ENCODE measurements at regions not wholly inside any gene's neighbourhood (a gene's known extent, or its start where the extent isn't known, plus 50 kb on each side); places are given as distances from the start of the nearest gene placed in this dataset.

GRCh38 chr4:159003420-159004253, 99.2 kb upstream of the RAPGEF2 start:
- Histone ChIP-seq H3K4me1 (ENCODE audit: insufficient read depth, low read length) (peaks cover 22% of the 10 kb centered on the region), H2AFZ (ENCODE audit: low read length) (peak overlapping the region; percentile 33), H3K4me3 (ENCODE audit: insufficient read depth, low read length) (no peak overlapping the region), H3K27me3 (ENCODE audit: insufficient read depth, low read length) (no peaks in the 10 kb centered on the region), H3K27ac (ENCODE audit: low read depth, low read length) (peak overlapping the region; percentile 26), H3K79me2 (ENCODE audit: insufficient read depth, low read length) (no peaks in the 10 kb centered on the region), H3K9me3 (ENCODE audit: low read depth, low read length) (no peaks in the 10 kb centered on the region), H4K20me1 (ENCODE audit: insufficient read depth, low read length) (no peaks in the 10 kb centered on the region), H3K4me2 (ENCODE audit: insufficient read depth, low read length) (peak overlapping the region; percentile 26), H3K36me3 (ENCODE audit: insufficient read depth, low read length) (no peaks in the 10 kb centered on the region)
- TF ChIP-seq CTCF (IDR thresholded peaks at IDR 0.05; ENCODE audit: extremely low read depth, low read depth, low read length), result no peak
- DNase-seq (ENCODE audit: insufficient read length, low spot score, missing footprints), result no peak

DNA sequence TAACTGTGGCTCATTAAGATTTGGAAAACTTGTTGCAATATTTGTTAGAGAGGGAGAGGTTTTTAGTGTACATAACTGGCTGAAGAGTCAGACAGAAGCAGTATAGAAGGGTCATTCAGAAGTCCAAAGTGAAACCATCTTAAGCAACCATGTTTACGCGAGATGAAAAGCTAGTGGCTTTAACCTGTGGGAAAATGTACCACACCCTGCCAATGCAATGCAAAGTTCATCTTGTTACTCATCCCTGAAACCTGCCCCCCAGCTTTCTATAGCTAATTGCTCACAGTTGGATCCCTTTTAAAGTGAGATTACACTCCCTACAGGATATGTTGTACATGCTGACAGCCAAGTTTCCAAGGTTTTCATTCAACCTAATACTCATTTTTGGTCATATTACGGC, 96.7 kb upstream of the RAPGEF2 start:
- no peak for DNase-seq (ENCODE audit: insufficient read length, low spot score, missing footprints)
- Histone ChIP-seq H2AFZ (ENCODE audit: low read length) (peak overlapping the region; percentile 71), H3K36me3 (ENCODE audit: insufficient read depth, low read length) (no peaks in the 10 kb centered on the region), H3K27me3 (ENCODE audit: insufficient read depth, low read length) (no peaks in the 10 kb centered on the region), H3K4me3 (ENCODE audit: insufficient read depth, low read length) (peak overlapping the region; percentile 6), H3K9me3 (ENCODE audit: low read depth, low read length) (no peaks in the 10 kb centered on the region), H3K4me1 (ENCODE audit: insufficient read depth, low read length) (peaks cover 30% of the 10 kb centered on the region), H3K4me2 (ENCODE audit: insufficient read depth, low read length) (peak overlapping the region; percentile 7), H4K20me1 (ENCODE audit: insufficient read depth, low read length) (no peaks in the 10 kb centered on the region), H3K79me2 (ENCODE audit: insufficient read depth, low read length) (no peaks in the 10 kb centered on the region), H3K27ac (ENCODE audit: low read depth, low read length) (no peak overlapping the region)
- no peak for TF ChIP-seq CTCF (IDR thresholded peaks at IDR 0.05; ENCODE audit: extremely low read depth, low read depth, low read length)

DNA sequence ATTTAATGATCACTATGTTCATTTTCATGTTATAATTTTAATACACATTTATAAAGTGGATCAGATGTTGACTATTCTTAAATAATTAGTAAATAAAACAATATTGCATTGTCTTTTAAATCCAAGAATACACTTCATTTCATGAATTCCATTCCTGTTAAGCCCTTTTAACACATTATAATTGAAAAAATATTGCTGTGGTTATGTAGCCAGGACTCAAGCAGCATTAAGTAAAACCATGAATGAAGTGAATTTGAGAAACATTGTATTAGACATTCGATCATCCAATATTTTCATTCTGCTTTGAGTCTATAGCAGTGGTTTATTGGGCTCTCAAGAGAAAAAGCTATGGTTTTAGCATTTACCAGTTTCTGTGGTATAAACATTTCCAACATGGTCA, 94.2 kb upstream of the RAPGEF2 start:
- TF ChIP-seq CTCF (IDR thresholded peaks at IDR 0.05; ENCODE audit: extremely low read depth, low read depth, low read length), result no peak
- H4K20me1 ChIP-seq (ENCODE audit: insufficient read depth, low read length), result no peaks in the 10 kb centered on the region
- peaks cover 23% of the 10 kb centered on the region for H3K4me1 ChIP-seq (ENCODE audit: insufficient read depth, low read length)
- no peak overlapping the region for H2AFZ ChIP-seq (ENCODE audit: low read length)
- no peak overlapping the region for H3K4me2 ChIP-seq (ENCODE audit: insufficient read depth, low read length)
- no peak overlapping the region for H3K4me3 ChIP-seq (ENCODE audit: insufficient read depth, low read length)
- no peaks in the 10 kb centered on the region for H3K36me3 ChIP-seq (ENCODE audit: insufficient read depth, low read length)
- H3K27me3 ChIP-seq (ENCODE audit: insufficient read depth, low read length), result no peaks in the 10 kb centered on the region
- DNase-seq (ENCODE audit: insufficient read length, low spot score, missing footprints), result no peak
- no peak overlapping the region for H3K27ac ChIP-seq (ENCODE audit: low read depth, low read length)
- H3K79me2 ChIP-seq (ENCODE audit: insufficient read depth, low read length), result no peaks in the 10 kb centered on the region
- H3K9me3 ChIP-seq (ENCODE audit: low read depth, low read length), result no peaks in the 10 kb centered on the region

- TF ChIP-seq CTCF (IDR thresholded peaks at IDR 0.05; ENCODE audit: extremely low read depth, low read depth, low read length), result no peak
- no peak overlapping the region for H3K4me2 ChIP-seq (ENCODE audit: insufficient read depth, low read length)
- no peak overlapping the region for H3K27ac ChIP-seq (ENCODE audit: low read depth, low read length)
- H2AFZ ChIP-seq (ENCODE audit: low read length), result no peak overlapping the region
- H3K9me3 ChIP-seq (ENCODE audit: low read depth, low read length), result no peaks in the 10 kb centered on the region
- no peak overlapping the region for H3K4me3 ChIP-seq (ENCODE audit: insufficient read depth, low read length)
- H3K27me3 ChIP-seq (ENCODE audit: insufficient read depth, low read length), result no peaks in the 10 kb centered on the region
- DNase-seq (ENCODE audit: insufficient read length, low spot score, missing footprints), result no peak
- H3K79me2 ChIP-seq (ENCODE audit: insufficient read depth, low read length), result no peaks in the 10 kb centered on the region
- peaks cover 20% of the 10 kb centered on the region for H3K4me1 ChIP-seq (ENCODE audit: insufficient read depth, low read length)
- H4K20me1 ChIP-seq (ENCODE audit: insufficient read depth, low read length), result no peaks in the 10 kb centered on the region
- H3K36me3 ChIP-seq (ENCODE audit: insufficient read depth, low read length), result no peaks in the 10 kb centered on the region
Measured at GRCh38 chr4:159009521-159009920, 93.4 kb upstream of the RAPGEF2 start.

Data from osteoblast (primary cell).